ENCODE measurements at regions not wholly inside any gene's neighbourhood (a gene's known extent, or its start where the extent isn't known, plus 50 kb on each side); places are given as distances from the start of the nearest gene placed in this dataset.

DNA sequence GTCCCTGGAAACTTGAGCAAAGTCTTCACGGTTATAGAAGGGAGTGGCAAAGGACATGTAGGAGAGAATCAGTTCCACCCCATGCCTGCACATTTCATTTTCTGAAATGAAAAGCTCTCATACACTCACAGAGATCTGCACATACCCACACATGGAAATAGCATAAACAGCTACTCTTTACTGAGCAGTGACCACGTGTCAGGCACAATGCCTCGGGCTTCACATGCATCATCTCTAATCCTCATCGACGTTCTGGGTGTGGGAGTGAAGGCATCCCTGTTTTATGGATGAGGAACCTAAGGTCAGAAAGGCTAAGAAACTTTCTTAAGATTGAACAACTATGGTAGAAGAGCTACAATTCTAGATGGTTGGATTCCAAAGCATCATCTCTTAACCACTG is 198.8 kb downstream of the DAD1 start:
- H3K4me3 ChIP-seq (ENCODE audit: control insufficient read depth, low read depth, low read length): no peak overlapping the region
- TF ChIP-seq, protein P1, sequence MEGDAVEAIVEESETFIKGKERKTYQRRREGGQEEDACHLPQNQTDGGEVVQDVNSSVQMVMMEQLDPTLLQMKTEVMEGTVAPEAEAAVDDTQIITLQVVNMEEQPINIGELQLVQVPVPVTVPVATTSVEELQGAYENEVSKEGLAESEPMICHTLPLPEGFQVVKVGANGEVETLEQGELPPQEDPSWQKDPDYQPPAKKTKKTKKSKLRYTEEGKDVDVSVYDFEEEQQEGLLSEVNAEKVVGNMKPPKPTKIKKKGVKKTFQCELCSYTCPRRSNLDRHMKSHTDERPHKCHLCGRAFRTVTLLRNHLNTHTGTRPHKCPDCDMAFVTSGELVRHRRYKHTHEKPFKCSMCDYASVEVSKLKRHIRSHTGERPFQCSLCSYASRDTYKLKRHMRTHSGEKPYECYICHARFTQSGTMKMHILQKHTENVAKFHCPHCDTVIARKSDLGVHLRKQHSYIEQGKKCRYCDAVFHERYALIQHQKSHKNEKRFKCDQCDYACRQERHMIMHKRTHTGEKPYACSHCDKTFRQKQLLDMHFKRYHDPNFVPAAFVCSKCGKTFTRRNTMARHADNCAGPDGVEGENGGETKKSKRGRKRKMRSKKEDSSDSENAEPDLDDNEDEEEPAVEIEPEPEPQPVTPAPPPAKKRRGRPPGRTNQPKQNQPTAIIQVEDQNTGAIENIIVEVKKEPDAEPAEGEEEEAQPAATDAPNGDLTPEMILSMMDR (IDR thresholded peaks at IDR 0.05; ENCODE audit: control insufficient read depth, insufficient read depth, low read depth, low read length, missing control alignments): no peak
- DNase-seq (ENCODE audit: low read depth): no peak

DNA sequence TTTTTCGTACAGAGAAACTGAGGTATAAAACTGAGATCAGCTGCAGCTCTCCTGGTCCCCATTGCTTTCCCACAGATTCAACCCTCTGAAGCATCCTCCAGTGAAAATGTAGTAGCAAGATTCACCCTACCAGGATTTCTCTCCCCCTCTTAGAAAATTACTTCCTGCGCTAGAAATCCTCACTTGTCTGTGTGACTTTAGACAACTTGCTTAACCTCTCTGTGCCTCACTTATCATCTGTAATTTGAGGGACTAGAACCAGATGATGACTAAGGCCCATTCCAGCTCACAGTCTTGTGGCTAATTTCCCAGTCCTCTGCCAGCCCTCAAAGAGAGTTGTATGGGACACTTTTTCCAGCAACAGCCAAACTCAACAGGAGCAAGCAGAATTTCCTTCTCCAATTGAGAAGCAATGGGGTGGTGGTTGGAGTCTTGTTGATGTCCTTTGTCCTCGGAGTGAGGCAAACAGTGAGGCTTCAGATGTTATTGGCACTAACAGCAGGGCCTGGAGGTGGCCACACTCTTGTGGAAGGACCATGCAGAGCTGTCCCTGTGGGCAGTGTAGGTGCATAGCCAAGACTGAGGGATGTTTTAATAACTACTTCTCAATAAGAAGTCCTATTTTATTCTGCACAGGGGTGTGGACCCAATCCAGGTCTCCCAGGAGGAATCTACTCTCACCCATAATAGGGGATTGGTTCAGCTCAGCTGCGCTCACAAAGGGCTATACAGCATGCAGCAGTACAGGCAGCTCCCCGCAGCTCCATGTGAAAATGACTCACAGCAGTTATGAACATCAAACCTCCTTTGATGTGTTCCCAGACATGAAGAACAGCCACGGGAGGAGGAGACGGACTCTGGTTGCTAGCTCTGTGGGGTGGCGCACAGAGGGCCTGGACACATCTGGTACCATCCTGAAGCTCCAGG is 200.1 kb downstream of the DAD1 start:
- no peak overlapping the region for H3K4me3 ChIP-seq (ENCODE audit: control insufficient read depth, low read depth, low read length)
- DNase-seq (ENCODE audit: low read depth): no peak
- TF ChIP-seq, protein P1 (IDR thresholded peaks at IDR 0.05; ENCODE audit: control insufficient read depth, insufficient read depth, low read depth, low read length, missing control alignments): no peak

DNA sequence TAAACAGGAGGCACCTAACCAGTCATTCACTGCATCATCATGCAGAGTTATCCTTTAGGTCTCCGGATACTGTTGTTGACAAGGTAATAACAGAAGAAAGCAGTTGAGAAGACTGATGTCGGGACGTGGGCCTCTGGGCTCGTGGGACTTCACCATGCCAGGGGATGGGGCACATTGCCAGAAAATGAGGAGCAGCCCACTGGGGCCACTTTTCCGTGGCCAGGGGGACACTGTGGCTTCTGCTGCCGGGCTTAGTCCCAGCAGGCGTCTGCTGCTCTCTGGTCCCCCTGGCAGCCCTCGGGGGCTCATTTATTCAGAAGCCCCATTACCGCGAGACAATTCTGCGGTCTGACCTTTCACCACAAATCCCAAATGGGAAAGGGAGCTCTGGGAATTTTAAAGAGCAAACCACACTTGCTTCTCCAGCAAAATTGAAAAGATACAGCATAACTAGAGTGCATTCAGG is 201.2 kb downstream of the DAD1 start:
- TF ChIP-seq, protein P1 (IDR thresholded peaks at IDR 0.05; ENCODE audit: control insufficient read depth, insufficient read depth, low read depth, low read length, missing control alignments): no peak
- DNase-seq (ENCODE audit: low read depth): no peak
- H3K4me3 ChIP-seq (ENCODE audit: control insufficient read depth, low read depth, low read length): no peak overlapping the region

DNA sequence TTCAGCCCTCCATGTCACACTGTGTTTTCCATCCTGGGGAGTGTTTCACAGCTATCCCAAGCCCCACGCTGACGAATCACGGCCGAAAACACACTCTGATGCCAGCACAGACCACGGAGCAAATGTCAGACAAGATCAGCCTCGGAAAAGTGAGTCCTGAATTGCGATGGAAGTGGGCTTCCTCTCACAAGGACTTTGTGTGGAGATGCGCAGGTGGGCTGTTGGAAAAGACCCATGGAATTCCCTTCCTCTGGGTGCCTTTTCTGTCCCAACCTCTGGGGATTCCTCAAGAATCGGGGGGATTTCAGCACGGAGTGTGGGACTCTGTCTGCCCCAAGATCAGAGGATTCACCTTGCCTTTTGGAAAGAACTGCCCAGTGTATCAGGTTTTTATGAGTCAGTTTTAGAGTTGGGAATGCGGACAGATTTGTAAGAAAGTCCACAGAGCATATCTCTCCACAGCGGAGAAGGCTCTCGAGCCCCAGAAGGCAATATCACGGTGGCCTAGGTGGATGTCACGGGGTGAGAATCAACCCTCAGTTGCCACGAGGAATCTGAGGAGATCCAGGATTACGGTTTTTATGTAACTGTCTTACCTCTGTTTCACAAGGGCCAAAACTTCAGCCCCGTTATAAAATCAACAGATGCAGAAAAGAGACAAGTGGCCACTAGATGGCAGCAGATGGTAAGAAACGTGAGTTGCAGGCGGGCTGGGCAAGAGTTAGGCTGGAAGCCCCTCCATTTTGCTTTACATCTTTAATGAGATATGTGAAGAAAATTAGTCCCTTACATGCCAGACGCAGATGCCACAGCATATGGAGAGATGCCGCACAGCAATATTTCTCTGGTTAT is 201.9 kb downstream of the DAD1 start:
- DNase-seq (ENCODE audit: low read depth): no peak
- H3K4me3 ChIP-seq (ENCODE audit: control insufficient read depth, low read depth, low read length): no peak overlapping the region
- TF ChIP-seq, protein P1 (IDR thresholded peaks at IDR 0.05; ENCODE audit: control insufficient read depth, insufficient read depth, low read depth, low read length, missing control alignments): peak; percentile 79

DNA sequence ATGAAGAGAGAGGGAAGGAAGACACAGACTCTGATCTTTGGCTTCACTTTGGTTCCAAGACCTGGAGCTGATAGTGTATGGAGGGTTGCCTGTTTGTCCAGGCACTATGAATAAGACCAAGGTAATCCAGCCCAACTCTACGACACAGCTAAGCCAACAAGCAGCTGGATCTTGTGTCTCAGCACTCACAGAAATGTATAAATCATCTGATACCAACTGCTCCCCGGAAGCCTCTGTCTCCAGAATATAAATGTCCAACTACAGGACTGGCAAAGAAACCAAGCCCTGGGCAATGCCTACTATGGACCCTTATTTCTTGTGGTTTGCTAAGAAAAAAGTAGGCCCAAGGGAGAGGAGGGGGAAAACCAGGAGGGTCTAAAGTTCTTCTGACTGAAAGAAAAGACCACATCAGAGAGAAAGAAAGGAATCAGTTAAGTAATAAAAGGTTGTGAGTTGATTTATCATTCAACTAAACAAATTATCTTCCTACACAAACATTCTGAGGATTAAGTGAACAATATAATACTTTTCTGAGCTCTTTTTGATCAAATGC is 204.0 kb downstream of the DAD1 start:
- DNase-seq (ENCODE audit: low read depth): no peak
- TF ChIP-seq, protein P1 (IDR thresholded peaks at IDR 0.05; ENCODE audit: control insufficient read depth, insufficient read depth, low read depth, low read length, missing control alignments): no peak
- H3K4me3 ChIP-seq (ENCODE audit: control insufficient read depth, low read depth, low read length): no peak overlapping the region

DNA sequence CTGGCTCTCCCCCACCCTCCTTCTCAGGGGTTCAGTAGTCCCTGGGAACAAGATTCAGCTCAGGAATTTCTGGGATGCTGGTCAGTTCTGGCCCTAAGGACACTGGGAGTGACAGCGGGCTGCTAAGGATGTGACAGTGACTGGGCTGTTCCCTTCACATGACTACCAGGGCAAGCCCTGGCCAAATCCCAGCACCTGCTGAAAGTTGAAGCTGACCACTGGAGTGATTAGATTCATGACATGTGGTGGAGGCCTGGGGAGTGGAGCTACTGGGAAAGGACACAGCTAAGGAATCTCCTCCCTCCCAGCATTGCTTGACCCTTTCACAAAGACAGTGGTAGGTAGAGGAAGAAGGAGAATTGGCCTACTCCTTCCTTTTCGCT is 204.9 kb downstream of the DAD1 start:
- H3K4me3 ChIP-seq (ENCODE audit: control insufficient read depth, low read depth, low read length): no peak overlapping the region
- DNase-seq (ENCODE audit: low read depth): no peak
- TF ChIP-seq, protein P1 (IDR thresholded peaks at IDR 0.05; ENCODE audit: control insufficient read depth, insufficient read depth, low read depth, low read length, missing control alignments): no peak

All from AG09309 (cell line).